Panc1 (cell line): ENCODE measurements at regions not wholly inside any gene's neighbourhood (a gene's known extent, or its start where the extent isn't known, plus 50 kb on each side); places are given as distances from the start of the nearest gene placed in this dataset.

Source experiments
- POLR2AphosphoS5 ChIP-seq: IDR thresholded peaks from 2 replicates; pipeline ENCODE4 v1.6.1; 2012; ENCODE audit warnings: mild to moderate bottlenecking, low read depth, low read length, moderate library complexity
- TCF7L2 ChIP-seq: IDR thresholded peaks from 2 replicates; pipeline ENCODE4 v1.6.1; 2011; ENCODE audit warnings: mild to moderate bottlenecking, low read depth, low read length, inconsistent platforms
- TF ChIP-seq, protein P1 (sequence below): fragments of 450-650 bp; IDR thresholded peaks from 2 replicates; pipeline ENCODE4 v1.5.1; 2017; ENCODE audit warnings: mild to moderate bottlenecking
- TF ChIP-seq, protein P2 (sequence below), 2 experiments: IDR thresholded peaks; 2 replicates each; pipeline ENCODE4 v1.6.1; 2011 to 2012; ENCODE audit warnings: low read depth in 2 of 2, control low read depth in 1 of 2, low read length in 1 of 2, mild to moderate bottlenecking in 1 of 2, moderate library complexity in 1 of 2; ENCODE audit not compliant: insufficient read depth in 1 of 2

DNA sequence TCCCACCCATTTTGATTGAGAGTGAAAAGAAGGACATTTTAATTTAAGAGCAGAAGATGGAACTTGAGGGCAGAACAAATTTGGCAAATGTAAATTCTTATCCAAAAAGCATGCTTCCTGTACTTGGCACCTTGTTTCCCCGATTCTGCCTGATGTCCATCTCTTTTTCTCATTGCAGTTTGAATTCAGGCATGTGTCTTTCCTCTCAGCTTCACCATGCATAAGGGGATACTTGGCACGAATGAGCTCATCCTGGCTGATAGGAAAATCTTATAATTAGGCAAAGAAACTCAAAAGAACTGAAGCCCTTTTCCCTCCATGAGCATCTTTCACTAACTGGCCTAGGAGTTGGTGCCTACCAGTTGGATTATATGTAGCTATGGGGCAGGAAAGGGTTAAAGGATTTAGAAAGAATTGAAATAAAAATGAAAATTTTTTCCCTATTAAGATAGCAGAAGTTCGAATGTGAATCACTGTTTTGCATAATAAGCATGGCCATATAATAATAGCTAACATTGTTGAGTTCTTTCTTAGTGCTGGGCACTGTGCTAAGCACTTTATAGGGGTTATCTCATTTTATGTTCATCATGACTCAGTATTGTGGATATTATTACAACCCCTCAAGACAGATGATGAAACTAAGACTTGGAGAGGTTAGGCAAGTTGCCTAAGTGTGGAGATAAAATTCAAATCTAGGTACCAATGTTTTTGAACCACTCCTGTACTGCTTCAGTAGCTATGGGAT, 386.6 kb downstream of the KCNRG start:
- TF ChIP-seq, protein P1, sequence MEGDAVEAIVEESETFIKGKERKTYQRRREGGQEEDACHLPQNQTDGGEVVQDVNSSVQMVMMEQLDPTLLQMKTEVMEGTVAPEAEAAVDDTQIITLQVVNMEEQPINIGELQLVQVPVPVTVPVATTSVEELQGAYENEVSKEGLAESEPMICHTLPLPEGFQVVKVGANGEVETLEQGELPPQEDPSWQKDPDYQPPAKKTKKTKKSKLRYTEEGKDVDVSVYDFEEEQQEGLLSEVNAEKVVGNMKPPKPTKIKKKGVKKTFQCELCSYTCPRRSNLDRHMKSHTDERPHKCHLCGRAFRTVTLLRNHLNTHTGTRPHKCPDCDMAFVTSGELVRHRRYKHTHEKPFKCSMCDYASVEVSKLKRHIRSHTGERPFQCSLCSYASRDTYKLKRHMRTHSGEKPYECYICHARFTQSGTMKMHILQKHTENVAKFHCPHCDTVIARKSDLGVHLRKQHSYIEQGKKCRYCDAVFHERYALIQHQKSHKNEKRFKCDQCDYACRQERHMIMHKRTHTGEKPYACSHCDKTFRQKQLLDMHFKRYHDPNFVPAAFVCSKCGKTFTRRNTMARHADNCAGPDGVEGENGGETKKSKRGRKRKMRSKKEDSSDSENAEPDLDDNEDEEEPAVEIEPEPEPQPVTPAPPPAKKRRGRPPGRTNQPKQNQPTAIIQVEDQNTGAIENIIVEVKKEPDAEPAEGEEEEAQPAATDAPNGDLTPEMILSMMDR: no peak
- TF ChIP-seq, protein P2, sequence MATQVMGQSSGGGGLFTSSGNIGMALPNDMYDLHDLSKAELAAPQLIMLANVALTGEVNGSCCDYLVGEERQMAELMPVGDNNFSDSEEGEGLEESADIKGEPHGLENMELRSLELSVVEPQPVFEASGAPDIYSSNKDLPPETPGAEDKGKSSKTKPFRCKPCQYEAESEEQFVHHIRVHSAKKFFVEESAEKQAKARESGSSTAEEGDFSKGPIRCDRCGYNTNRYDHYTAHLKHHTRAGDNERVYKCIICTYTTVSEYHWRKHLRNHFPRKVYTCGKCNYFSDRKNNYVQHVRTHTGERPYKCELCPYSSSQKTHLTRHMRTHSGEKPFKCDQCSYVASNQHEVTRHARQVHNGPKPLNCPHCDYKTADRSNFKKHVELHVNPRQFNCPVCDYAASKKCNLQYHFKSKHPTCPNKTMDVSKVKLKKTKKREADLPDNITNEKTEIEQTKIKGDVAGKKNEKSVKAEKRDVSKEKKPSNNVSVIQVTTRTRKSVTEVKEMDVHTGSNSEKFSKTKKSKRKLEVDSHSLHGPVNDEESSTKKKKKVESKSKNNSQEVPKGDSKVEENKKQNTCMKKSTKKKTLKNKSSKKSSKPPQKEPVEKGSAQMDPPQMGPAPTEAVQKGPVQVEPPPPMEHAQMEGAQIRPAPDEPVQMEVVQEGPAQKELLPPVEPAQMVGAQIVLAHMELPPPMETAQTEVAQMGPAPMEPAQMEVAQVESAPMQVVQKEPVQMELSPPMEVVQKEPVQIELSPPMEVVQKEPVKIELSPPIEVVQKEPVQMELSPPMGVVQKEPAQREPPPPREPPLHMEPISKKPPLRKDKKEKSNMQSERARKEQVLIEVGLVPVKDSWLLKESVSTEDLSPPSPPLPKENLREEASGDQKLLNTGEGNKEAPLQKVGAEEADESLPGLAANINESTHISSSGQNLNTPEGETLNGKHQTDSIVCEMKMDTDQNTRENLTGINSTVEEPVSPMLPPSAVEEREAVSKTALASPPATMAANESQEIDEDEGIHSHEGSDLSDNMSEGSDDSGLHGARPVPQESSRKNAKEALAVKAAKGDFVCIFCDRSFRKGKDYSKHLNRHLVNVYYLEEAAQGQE (IDR thresholded peaks at IDR 0.05; ENCODE audit: insufficient read depth in 1 of 2, low read depth in 2 of 2, low read length in 1 of 2): no peak
- TF ChIP-seq POLR2AphosphoS5 (no peak), TCF7L2 (no peak)
